ENCODE measurements at regions not wholly inside any gene's neighbourhood (a gene's known extent, or its start where the extent isn't known, plus 50 kb on each side); places are given as distances from the start of the nearest gene placed in this dataset.

GRCh38 chr12:3987571-3987970 is 114.4 kb upstream of the PARP11 start:
- DNase-seq, result no peak

- DNase-seq, result no peak
Measured at GRCh38 chr12:3980504-3981272, 107.5 kb upstream of the PARP11 start.

GRCh38 chr12:3977621-3978020 is 104.4 kb upstream of the PARP11 start:
- DNase-seq, result no peak

GRCh38 chr12:3976351-3976938 is 103.2 kb upstream of the PARP11 start:
- DNase-seq, result no peak

GRCh38 chr12:3975652-3976051 is 102.5 kb upstream of the PARP11 start:
- DNase-seq, result no peak

- peak; percentile 20 for DNase-seq
Measured at GRCh38 chr12:3974883-3975282, 101.7 kb upstream of the PARP11 start.

GRCh38 chr12:3973973-3974644 is 100.9 kb upstream of the PARP11 start:
- DNase-seq, result peak; percentile 58

GRCh38 chr12:3973269-3973884 is 100.2 kb upstream of the PARP11 start:
- no peak for DNase-seq

GRCh38 chr12:3972576-3972975 is 99.4 kb upstream of the PARP11 start:
- DNase-seq, result no peak

- DNase-seq, result no peak
Measured at GRCh38 chr12:3968523-3968922, 95.3 kb upstream of the PARP11 start.

GRCh38 chr12:3967556-3968160 is 94.5 kb upstream of the PARP11 start:
- no peak for DNase-seq

GRCh38 chr12:3966376-3966775 is 93.2 kb upstream of the PARP11 start:
- no peak for DNase-seq

GRCh38 chr12:3965046-3965445 is 91.8 kb upstream of the PARP11 start:
- no peak for DNase-seq

GRCh38 chr12:3964439-3964838 is 91.2 kb upstream of the PARP11 start:
- DNase-seq, result peak; percentile 49

GRCh38 chr12:3962631-3963483 is 89.7 kb upstream of the PARP11 start:
- DNase-seq, result peak; percentile 92

- no peak for DNase-seq
Measured at GRCh38 chr12:3961591-3961990, 88.4 kb upstream of the PARP11 start.

- no peak for DNase-seq
Measured at GRCh38 chr12:3959799-3960560, 86.8 kb upstream of the PARP11 start.

GRCh38 chr12:3958534-3958933 is 85.3 kb upstream of the PARP11 start:
- DNase-seq, result no peak

- no peak for DNase-seq
Measured at GRCh38 chr12:3951380-3952135, 78.4 kb upstream of the PARP11 start.

- no peak for DNase-seq
Measured at GRCh38 chr12:3950714-3951320, 77.6 kb upstream of the PARP11 start.
